ENCODE measurements at regions not wholly inside any gene's neighbourhood (a gene's known extent, or its start where the extent isn't known, plus 50 kb on each side); places are given as distances from the start of the nearest gene placed in this dataset.

DNA sequence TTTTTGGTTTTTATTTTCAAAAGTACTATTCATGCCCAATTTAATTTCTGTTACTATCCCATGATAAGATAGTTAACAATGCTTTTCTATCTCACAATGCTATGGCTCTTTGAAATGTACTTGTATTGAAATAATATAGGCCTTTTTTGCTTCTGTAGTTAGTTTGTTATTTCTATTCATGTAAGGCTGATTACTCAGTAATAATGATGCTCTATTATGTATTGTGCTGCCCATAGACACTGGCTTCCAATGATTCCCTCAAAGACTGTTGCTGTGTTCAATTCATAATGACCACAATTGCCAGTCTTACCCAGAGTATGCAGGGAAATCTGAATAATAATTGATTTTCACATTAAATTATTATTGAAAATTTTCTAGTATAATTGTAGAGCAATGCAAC lies 155.5 kb upstream of the POT1 start:
- H3K27ac ChIP-seq = no peak overlapping the region
- no peak for ATAC-seq (ENCODE audit: insufficient number of reproducible peaks, low FRiP score, low read depth)
- TF ChIP-seq, protein P1, sequence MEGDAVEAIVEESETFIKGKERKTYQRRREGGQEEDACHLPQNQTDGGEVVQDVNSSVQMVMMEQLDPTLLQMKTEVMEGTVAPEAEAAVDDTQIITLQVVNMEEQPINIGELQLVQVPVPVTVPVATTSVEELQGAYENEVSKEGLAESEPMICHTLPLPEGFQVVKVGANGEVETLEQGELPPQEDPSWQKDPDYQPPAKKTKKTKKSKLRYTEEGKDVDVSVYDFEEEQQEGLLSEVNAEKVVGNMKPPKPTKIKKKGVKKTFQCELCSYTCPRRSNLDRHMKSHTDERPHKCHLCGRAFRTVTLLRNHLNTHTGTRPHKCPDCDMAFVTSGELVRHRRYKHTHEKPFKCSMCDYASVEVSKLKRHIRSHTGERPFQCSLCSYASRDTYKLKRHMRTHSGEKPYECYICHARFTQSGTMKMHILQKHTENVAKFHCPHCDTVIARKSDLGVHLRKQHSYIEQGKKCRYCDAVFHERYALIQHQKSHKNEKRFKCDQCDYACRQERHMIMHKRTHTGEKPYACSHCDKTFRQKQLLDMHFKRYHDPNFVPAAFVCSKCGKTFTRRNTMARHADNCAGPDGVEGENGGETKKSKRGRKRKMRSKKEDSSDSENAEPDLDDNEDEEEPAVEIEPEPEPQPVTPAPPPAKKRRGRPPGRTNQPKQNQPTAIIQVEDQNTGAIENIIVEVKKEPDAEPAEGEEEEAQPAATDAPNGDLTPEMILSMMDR (IDR thresholded peaks at IDR 0.05) = no peak
- no peaks in the 10 kb centered on the region for H3K36me3 ChIP-seq
- H3K9me3 ChIP-seq = no peaks in the 10 kb centered on the region
- peaks cover 3 to 9% of the 10 kb centered on the region in 2 donors for H3K4me1 ChIP-seq (ENCODE audit: control insufficient read depth in 1 of 2, low read depth in 2 of 2)
- H3K4me3 ChIP-seq = no peak overlapping the region
- H3K27me3 ChIP-seq (replicated peaks; ENCODE audit: insufficient read depth) = no peaks in the 10 kb centered on the region
- no peak for DNase-seq (ENCODE audit: low spot score)

DNA sequence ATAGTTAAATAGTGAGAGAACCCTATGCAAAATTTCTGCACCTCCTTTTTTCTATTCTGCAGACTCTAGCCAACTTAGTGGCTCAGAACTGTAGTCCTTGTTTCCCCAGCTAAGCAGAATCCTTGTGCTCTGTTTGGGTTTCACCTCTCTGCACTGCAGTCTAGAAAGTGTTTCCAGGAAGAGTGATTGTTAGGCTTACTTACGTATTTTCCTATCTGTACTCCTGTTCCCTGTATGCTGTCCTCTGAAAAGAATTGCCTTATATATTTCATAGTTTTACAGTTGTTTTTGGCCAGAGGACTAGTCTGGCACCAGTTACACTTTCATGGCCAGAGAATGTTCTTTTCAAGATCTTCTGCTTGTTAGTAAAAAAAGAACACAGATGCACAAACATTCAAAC lies 154.6 kb upstream of the POT1 start:
- no peak for DNase-seq (ENCODE audit: low spot score)
- H3K27me3 ChIP-seq (replicated peaks; ENCODE audit: insufficient read depth) = no peaks in the 10 kb centered on the region
- H3K27ac ChIP-seq = no peak overlapping the region
- H3K4me3 ChIP-seq = no peak overlapping the region
- ATAC-seq (ENCODE audit: insufficient number of reproducible peaks, low FRiP score, low read depth) = no peak
- TF ChIP-seq, protein P1 (IDR thresholded peaks at IDR 0.05) = no peak
- peaks cover 3 to 9% of the 10 kb centered on the region in 2 donors for H3K4me1 ChIP-seq (ENCODE audit: control insufficient read depth in 1 of 2, low read depth in 2 of 2)
- H3K36me3 ChIP-seq = no peaks in the 10 kb centered on the region
- no peaks in the 10 kb centered on the region for H3K9me3 ChIP-seq

DNA sequence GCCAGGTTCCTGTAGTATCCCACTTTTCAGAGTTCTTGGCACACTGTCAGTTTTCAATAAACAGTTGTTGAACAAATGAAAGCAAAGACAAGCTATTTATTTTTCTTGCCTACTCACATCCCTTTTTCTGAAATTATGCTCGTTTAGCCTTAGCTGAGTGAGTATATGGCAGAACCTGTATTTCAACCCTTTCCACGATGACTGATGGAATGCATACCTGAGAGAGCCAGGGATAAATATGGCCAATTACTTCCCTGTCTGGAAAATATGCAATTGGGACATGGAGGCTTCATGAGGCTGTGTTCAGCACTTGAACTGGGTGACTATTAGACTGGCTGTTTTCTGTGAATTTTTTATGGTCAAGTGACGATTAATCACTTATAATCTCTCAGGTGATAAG lies 144.5 kb upstream of the POT1 start:
- no peak for ATAC-seq (ENCODE audit: insufficient number of reproducible peaks, low FRiP score, low read depth)
- Histone ChIP-seq H3K4me1 (ENCODE audit: control insufficient read depth in 1 of 2, low read depth in 2 of 2) (no peaks in the 10 kb centered on the region), H3K27me3 (replicated peaks; ENCODE audit: insufficient read depth) (no peaks in the 10 kb centered on the region), H3K36me3 (no peaks in the 10 kb centered on the region), H3K4me3 (no peak overlapping the region), H3K9me3 (no peaks in the 10 kb centered on the region), H3K27ac (no peak overlapping the region)
- no peak for DNase-seq (ENCODE audit: low spot score)
- TF ChIP-seq, protein P1 (IDR thresholded peaks at IDR 0.05) = no peak

DNA sequence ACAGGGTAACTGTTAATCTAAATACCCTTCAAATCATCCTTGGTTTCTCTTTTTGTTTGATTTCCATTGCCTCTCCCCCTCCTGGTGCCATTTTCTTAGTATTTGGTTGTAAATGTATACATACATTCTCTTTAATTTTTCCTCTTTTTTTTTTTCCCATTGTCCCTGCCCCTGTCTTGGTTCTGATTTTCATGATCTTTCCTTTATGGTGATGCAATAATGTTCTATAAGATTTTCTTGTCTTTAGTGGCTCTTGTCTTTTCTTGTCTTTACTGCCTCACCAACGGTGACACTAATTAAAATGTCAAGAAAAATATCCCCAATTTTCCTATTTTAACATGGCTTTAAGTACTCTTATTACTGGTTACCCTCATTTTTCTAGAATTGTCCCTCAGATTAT lies 135.9 kb upstream of the POT1 start:
- Histone ChIP-seq H3K27me3 (replicated peaks; ENCODE audit: insufficient read depth) (no peaks in the 10 kb centered on the region), H3K9me3 (no peaks in the 10 kb centered on the region), H3K27ac (no peak overlapping the region), H3K4me3 (no peak overlapping the region), H3K4me1 (ENCODE audit: control insufficient read depth in 1 of 2, low read depth in 2 of 2) (peaks cover 8 to 15% of the 10 kb centered on the region in 2 donors), H3K36me3 (no peaks in the 10 kb centered on the region)
- DNase-seq (ENCODE audit: low spot score) = no peak
- ATAC-seq (ENCODE audit: insufficient number of reproducible peaks, low FRiP score, low read depth) = no peak
- TF ChIP-seq, protein P1 (IDR thresholded peaks at IDR 0.05) = no peak

DNA sequence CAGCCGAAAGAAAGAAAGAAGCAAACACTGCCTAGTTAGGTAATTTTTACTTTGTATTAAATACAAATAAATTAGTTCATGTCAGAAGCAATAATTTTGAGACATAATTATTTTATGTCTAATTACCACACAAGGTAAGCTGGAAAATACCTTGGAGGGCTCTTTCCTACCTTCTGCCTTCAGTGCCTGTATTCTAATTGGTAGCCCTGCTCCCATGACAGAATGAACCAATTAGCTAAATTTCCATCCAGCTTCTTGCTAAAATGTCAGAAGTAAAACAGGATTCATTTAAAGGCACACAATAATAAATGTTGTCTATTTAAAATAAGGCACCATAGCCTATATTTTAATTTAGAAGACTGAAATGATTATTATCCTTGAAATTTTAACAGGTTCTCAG lies 135.4 kb upstream of the POT1 start:
- no peaks in the 10 kb centered on the region for H3K36me3 ChIP-seq
- H3K4me1 ChIP-seq (ENCODE audit: control insufficient read depth in 1 of 2, low read depth in 2 of 2) = peaks cover 14 to 15% of the 10 kb centered on the region in 2 donors
- no peaks in the 10 kb centered on the region for H3K27me3 ChIP-seq (replicated peaks; ENCODE audit: insufficient read depth)
- H3K9me3 ChIP-seq = no peaks in the 10 kb centered on the region
- ATAC-seq (ENCODE audit: insufficient number of reproducible peaks, low FRiP score, low read depth) = no peak
- TF ChIP-seq, protein P1 (IDR thresholded peaks at IDR 0.05) = no peak
- H3K4me3 ChIP-seq = no peak overlapping the region
- no peak overlapping the region for H3K27ac ChIP-seq
- DNase-seq (ENCODE audit: low spot score) = no peak
